Activated B cell treated with CpG ODN at 0.5 μM for 24 hours (primary cell): ENCODE measurements at regions not wholly inside any gene's neighbourhood (a gene's known extent, or its start where the extent isn't known, plus 50 kb on each side); places are given as distances from the start of the nearest gene placed in this dataset.

ENCODE experiments used
- ATAC-seq: fragments of 200-7000 bp; cut with Tn5 transposase; one replicate; pipeline ENCODE4 v1.10.0; 2021; ENCODE audit warnings: low read depth, mild to moderate bottlenecking, moderate library complexity
- CTCF ChIA-PET: fragments of 350-600 bp; sonication (Branson Sonifier 250); formaldehyde crosslinking; loops from one replicate; lab custom pipeline; 2021; ENCODE audit warnings: antibody characterized with exemption; lab: Charles Lee
- POLR2A ChIA-PET: fragments of 350-600 bp; sonication (Branson Sonifier 250); formaldehyde crosslinking; loops from one replicate; lab custom pipeline; 2021; ENCODE audit warnings: antibody characterized with exemption; lab: Charles Lee
- DNase-seq: peaks from one replicate; pipeline ENCODE4 v3.0.0; 2022
- H3K27ac Mint-ChIP-seq: one replicate; pipeline ENCODE4 v1.8.0; 2020; ENCODE audit warnings: mixed read lengths
- H3K27me3 Mint-ChIP-seq: one replicate; pipeline ENCODE4 v1.8.0; 2021; ENCODE audit warnings: mixed read lengths
- H3K36me3 Mint-ChIP-seq: one replicate; pipeline ENCODE4 v1.8.0; 2021; ENCODE audit warnings: low read depth, mixed read lengths
- H3K4me1 Mint-ChIP-seq: one replicate; pipeline ENCODE4 v1.8.0; 2021; ENCODE audit warnings: mixed read lengths
- H3K4me3 Mint-ChIP-seq: one replicate; pipeline ENCODE4 v1.8.0; 2020; ENCODE audit warnings: mild to moderate bottlenecking, mixed read lengths
- H3K9me3 Mint-ChIP-seq: one replicate; pipeline ENCODE4 v1.8.0; 2020; ENCODE audit warnings: mixed read lengths
- intact Hi-C: fragments of 100-400 bp; cut with micrococcal nuclease; formaldehyde crosslinking; loops from one replicate; pipeline ENCODE4 v1.15.1; 2024
- TF ChIP-seq, protein P1 (sequence below): fragments of 200-600 bp; IDR thresholded peaks from one replicate; pipeline ENCODE4 v1.8.0; 2022; ENCODE audit warnings: antibody characterized with exemption, mild to moderate bottlenecking

- Mint-ChIP-seq H3K4me1 (no peaks in the 10 kb centered on the region), H3K27ac (no peak overlapping the region), H3K36me3 (peaks cover 5% of the 10 kb centered on the region), H3K9me3 (peaks cover 31% of the 10 kb centered on the region), H3K4me3 (no peak overlapping the region), H3K27me3 (no peaks in the 10 kb centered on the region)
- TF ChIP-seq, protein P1, sequence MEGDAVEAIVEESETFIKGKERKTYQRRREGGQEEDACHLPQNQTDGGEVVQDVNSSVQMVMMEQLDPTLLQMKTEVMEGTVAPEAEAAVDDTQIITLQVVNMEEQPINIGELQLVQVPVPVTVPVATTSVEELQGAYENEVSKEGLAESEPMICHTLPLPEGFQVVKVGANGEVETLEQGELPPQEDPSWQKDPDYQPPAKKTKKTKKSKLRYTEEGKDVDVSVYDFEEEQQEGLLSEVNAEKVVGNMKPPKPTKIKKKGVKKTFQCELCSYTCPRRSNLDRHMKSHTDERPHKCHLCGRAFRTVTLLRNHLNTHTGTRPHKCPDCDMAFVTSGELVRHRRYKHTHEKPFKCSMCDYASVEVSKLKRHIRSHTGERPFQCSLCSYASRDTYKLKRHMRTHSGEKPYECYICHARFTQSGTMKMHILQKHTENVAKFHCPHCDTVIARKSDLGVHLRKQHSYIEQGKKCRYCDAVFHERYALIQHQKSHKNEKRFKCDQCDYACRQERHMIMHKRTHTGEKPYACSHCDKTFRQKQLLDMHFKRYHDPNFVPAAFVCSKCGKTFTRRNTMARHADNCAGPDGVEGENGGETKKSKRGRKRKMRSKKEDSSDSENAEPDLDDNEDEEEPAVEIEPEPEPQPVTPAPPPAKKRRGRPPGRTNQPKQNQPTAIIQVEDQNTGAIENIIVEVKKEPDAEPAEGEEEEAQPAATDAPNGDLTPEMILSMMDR = no peak
- intact Hi-C loops = no loop called here
- CTCF ChIA-PET = no interaction called here
- ATAC-seq (no peak), DNase-seq (no peak)
- POLR2A ChIA-PET = no interaction called here
Observed at GRCh38 chr7:136194878-136195277, 217.7 kb upstream of the MTPN start.

DNA sequence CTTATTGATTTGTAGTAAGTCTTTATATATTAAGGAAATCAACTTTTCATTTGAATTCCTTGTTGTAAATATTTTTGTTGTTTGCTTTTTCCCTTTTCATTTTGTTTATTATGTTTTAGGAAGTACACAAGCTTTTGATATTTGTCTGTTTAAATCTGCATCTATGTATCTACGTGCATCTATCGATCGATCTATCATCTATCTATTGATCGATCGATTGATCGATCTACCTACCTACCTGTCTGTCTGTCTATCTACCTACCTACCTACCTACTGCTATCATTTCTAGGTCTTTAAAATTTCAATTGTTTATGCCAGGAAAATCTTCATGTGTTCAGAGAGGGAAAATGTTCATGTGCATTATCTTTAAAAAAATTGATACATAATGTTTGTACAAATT is 216.8 kb upstream of the MTPN start:
- POLR2A ChIA-PET = no interaction called here
- no peak for DNase-seq
- CTCF ChIA-PET = no interaction called here
- Mint-ChIP-seq H3K27ac (no peak overlapping the region), H3K36me3 (peaks cover 5% of the 10 kb centered on the region), H3K27me3 (no peaks in the 10 kb centered on the region), H3K4me1 (no peaks in the 10 kb centered on the region), H3K9me3 (peaks cover 27% of the 10 kb centered on the region), H3K4me3 (no peak overlapping the region)
- intact Hi-C loops = no loop called here
- TF ChIP-seq, protein P1 = no peak
- ATAC-seq = no peak

- CTCF ChIA-PET = no interaction called here
- no peaks in the 10 kb centered on the region for H3K36me3 Mint-ChIP-seq
Observed at GRCh38 chr7:136189506-136189998, 212.4 kb upstream of the MTPN start.

GRCh38 chr7:136186281-136186680 is 209.1 kb upstream of the MTPN start:
- ATAC-seq (no peak), DNase-seq (no peak)
- ChIA-PET CTCF (no interaction called here), POLR2A (no interaction called here)
- H3K4me3 Mint-ChIP-seq = no peak overlapping the region
- no peaks in the 10 kb centered on the region for H3K27me3 Mint-ChIP-seq
- no peaks in the 10 kb centered on the region for H3K4me1 Mint-ChIP-seq
- TF ChIP-seq, protein P1 = no peak
- H3K27ac Mint-ChIP-seq = no peak overlapping the region
- intact Hi-C loops = no loop called here
- H3K36me3 Mint-ChIP-seq = no peaks in the 10 kb centered on the region
- no peaks in the 10 kb centered on the region for H3K9me3 Mint-ChIP-seq

More at GRCh38 chr7:136189506-136189998, 212.4 kb upstream of the MTPN start:
- peaks cover 5% of the 10 kb centered on the region for H3K9me3 Mint-ChIP-seq
- POLR2A ChIA-PET = no interaction called here
- H3K4me1 Mint-ChIP-seq = no peaks in the 10 kb centered on the region
- no peak overlapping the region for H3K4me3 Mint-ChIP-seq
- H3K27me3 Mint-ChIP-seq = no peaks in the 10 kb centered on the region
- no peak overlapping the region for H3K27ac Mint-ChIP-seq
- DNase-seq (no peak), ATAC-seq (no peak)
- TF ChIP-seq, protein P1 = no peak
- intact Hi-C loops = no loop called here

- H3K4me1 Mint-ChIP-seq = no peaks in the 10 kb centered on the region
- ATAC-seq (no peak), DNase-seq (no peak)
- intact Hi-C loops = no loop called here
- POLR2A ChIA-PET = no interaction called here
- TF ChIP-seq, protein P1 = no peak
- H3K27me3 Mint-ChIP-seq = no peaks in the 10 kb centered on the region
- H3K9me3 Mint-ChIP-seq = no peaks in the 10 kb centered on the region
- no peak overlapping the region for H3K4me3 Mint-ChIP-seq
- CTCF ChIA-PET = no interaction called here
- H3K36me3 Mint-ChIP-seq = no peaks in the 10 kb centered on the region
- no peak overlapping the region for H3K27ac Mint-ChIP-seq
Observed at GRCh38 chr7:136184719-136185118, 207.6 kb upstream of the MTPN start.
